Heart right ventricle (tissue), 16 donors: ENCODE measurements at regions not wholly inside any gene's neighbourhood (a gene's known extent, or its start where the extent isn't known, plus 50 kb on each side); places are given as distances from the start of the nearest gene placed in this dataset.

Source experiments
- ATAC-seq, 8 donors: fragments of 200-7000 bp; cut with Tn5 transposase; one replicate each; pipeline ENCODE4 v1.9.1; 2020; ENCODE audit warnings: mild to moderate bottlenecking in 8 of 8, moderate library complexity in 8 of 8, moderate number of reproducible peaks in 1 of 8
- DNase-seq, 2 donors: peaks; one replicate each; pipeline ENCODE4 v3.0.0-alpha.2; 2020
- H3K27ac ChIP-seq, 10 donors: fragments of 200-600 bp; sonication (generic) in 2 of 10; one replicate each; pipeline versions ENCODE4 v1.5.0 to v1.8.0; 2020 to 2022; ENCODE audit warnings: mild to moderate bottlenecking in 3 of 10
- H3K27me3 ChIP-seq, 7 donors: fragments of 200-600 bp; one replicate each; pipeline ENCODE4 v1.8.0; 2021 to 2022; ENCODE audit warnings: mild to moderate bottlenecking in 2 of 7
- H3K36me3 ChIP-seq, 9 donors: fragments of 200-600 bp; sonication (generic) in 1 of 9; one replicate each; pipeline versions ENCODE4 v1.5.0 to v1.8.0; 2020 to 2022; ENCODE audit warnings: mild to moderate bottlenecking in 2 of 9
- H3K4me1 ChIP-seq, 9 donors: fragments of 200-600 bp; sonication (generic) in 1 of 9; one replicate each; pipeline versions ENCODE4 v1.5.0 to v1.8.0; 2020 to 2022; ENCODE audit warnings: mild to moderate bottlenecking in 4 of 9
- H3K4me3 ChIP-seq, 10 donors: fragments of 200-600 bp; sonication (generic) in 2 of 10; one replicate each; pipeline versions ENCODE4 v1.5.0 to v1.8.0; 2020 to 2022; ENCODE audit warnings: mild to moderate bottlenecking in 7 of 10, moderate library complexity in 2 of 10
- H3K9me3 ChIP-seq, 11 donors: fragments of 200-600 bp in 10 of 11; sonication (generic) in 2 of 11; one replicate each; pipeline versions ENCODE4 v1.5.0 to v1.8.0; 2013 to 2022; ENCODE audit warnings: mild to moderate bottlenecking in 2 of 11, control low read depth in 1 of 11, moderate library complexity in 1 of 11
- WGBS, 2 donors: extraction: QIAGEN DNeasy Blood & Tissue Kit; methylation state at CpG; one replicate each; pipeline ENCODE4 v1.1.7; 2013; ENCODE audit warnings: inconsistent platforms in 1 of 2; 5-methylcytosine and 5-hydroxymethylcytosine counted together
- intact Hi-C, 10 donors: fragments of 100-400 bp; cut with DNase I; formaldehyde crosslinking; loops; one replicate each; pipeline versions ENCODE4 v1.11.1 to v1.14.2; 2022
- TF ChIP-seq, protein P1 (sequence below), 9 donors: fragments of 200-600 bp; sonication (generic) in 2 of 9; IDR thresholded peaks; one replicate each; pipeline versions ENCODE4 v1.5.0 to v1.8.0; 2021 to 2022; ENCODE audit warnings: antibody characterized with exemption in 9 of 9, mild to moderate bottlenecking in 5 of 9, moderate library complexity in 1 of 9
- donor health status: Arrhythmogenic right ventricular cardiomyopathy.
- donor health status: ischemic (EF 13 %, LVEDD 7.1; RV severe dilation, severe dysfunction).
- donor health status: healthy with polysubstance abuse.
- donor health status: DM: no; HTN: yes; CAD: no.
- donor health status: DM: no; HTN: no; CAD: no.
- donor health status: ischemic (EF 25% LVEDD 6.9; RV normal size, moderate dysfunction).
- donor health status: ischemic (EF 25% LVEDD 5.7; RV mildly dilated, moderate dysfunction).
- donor health status: healthy.
- donor health status: DM: yes; HTN: yes; CAD: no.
- donor health status: Ischemic cardiomyopathy.
- donor health status: ischemic (EF 35%, LVEDD 5.7; RV mildly dilated, moderate dysfunction).
- donor health status: nonischemic (EF 11% LVEDD 7.7; RV severe dilation, severe dysfunction).
- donor health status: DM: yes; HTN: yes; CAD: no.
- donor health status: PGD.
- donor health status: ischemic (EF 29% LVEDD 5.4; RV normal size, mild dysfunction).
- donor health status: nonischemic (EF 23%, LVEDD 6.1; RV moderate dilation, normal function).

DNA sequence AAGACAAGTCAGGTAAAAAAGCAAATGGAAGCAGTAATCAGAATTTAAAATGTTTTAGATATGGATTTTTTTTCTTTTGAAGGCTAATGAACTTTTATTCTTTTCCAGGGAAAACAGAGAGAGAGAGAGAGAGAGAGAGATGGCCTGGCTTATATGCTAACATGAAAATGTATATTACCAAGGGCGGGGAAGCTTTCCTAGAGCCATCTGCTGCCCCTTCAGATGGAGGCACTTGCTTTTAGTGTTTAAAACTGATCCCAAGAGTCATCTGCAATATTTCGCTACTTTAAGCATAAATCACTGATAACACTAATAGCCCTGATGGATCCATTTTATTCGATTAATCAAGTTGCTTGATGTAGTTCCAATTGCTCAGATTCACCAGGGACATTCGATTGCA, 186.1 kb upstream of the ADAMTS16 start:
- no peak overlapping the region for H3K4me3 ChIP-seq
- no peaks in the 10 kb centered on the region for H3K9me3 ChIP-seq
- DNase-seq = no peak
- no peak overlapping the region for H3K27ac ChIP-seq
- TF ChIP-seq, protein P1, sequence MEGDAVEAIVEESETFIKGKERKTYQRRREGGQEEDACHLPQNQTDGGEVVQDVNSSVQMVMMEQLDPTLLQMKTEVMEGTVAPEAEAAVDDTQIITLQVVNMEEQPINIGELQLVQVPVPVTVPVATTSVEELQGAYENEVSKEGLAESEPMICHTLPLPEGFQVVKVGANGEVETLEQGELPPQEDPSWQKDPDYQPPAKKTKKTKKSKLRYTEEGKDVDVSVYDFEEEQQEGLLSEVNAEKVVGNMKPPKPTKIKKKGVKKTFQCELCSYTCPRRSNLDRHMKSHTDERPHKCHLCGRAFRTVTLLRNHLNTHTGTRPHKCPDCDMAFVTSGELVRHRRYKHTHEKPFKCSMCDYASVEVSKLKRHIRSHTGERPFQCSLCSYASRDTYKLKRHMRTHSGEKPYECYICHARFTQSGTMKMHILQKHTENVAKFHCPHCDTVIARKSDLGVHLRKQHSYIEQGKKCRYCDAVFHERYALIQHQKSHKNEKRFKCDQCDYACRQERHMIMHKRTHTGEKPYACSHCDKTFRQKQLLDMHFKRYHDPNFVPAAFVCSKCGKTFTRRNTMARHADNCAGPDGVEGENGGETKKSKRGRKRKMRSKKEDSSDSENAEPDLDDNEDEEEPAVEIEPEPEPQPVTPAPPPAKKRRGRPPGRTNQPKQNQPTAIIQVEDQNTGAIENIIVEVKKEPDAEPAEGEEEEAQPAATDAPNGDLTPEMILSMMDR (IDR thresholded peaks at IDR 0.05) = no peak
- no peak for ATAC-seq
- no peaks in the 10 kb centered on the region for H3K4me1 ChIP-seq
- no peaks in the 10 kb centered on the region for H3K36me3 ChIP-seq
- 78 to 82% methylated on average over 4 of the region's 4 CpGs for WGBS, 2 donors
- intact Hi-C loops = no loop called here
- peaks cover 0 to 13% (median 0%) of the 10 kb centered on the region in 7 donors for H3K27me3 ChIP-seq

DNA sequence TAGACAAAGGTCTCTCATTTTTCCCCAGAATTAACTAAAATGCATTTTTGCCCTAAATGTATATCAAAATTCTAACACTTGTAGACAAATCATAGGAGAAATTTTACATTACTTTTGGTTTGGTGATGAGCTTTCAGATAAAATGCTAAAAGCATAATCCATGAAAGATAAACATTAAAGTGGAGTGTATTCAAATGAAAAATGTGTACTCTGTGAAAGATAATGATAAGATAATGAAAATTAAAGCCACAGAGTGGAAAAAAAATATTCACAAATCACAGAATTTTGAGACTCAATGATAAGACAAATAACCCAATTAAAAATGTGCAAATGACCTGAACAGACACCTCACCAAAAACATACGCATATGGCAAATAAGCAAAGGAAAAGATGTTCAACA, 176.9 kb upstream of the ADAMTS16 start:
- DNase-seq = no peak
- Histone ChIP-seq H3K36me3 (no peaks in the 10 kb centered on the region), H3K4me1 (no peaks in the 10 kb centered on the region), H3K4me3 (no peak overlapping the region), H3K9me3 (peaks cover 0 to 2% (median 0%) of the 10 kb centered on the region in 11 donors), H3K27ac (no peak overlapping the region), H3K27me3 (no peaks in the 10 kb centered on the region)
- intact Hi-C loops = no loop called here
- TF ChIP-seq, protein P1 (IDR thresholded peaks at IDR 0.05) = no peak
- WGBS, 2 donors = 88 to 90% methylated on average over 1 of the region's 1 CpG
- ATAC-seq = no peak

DNA sequence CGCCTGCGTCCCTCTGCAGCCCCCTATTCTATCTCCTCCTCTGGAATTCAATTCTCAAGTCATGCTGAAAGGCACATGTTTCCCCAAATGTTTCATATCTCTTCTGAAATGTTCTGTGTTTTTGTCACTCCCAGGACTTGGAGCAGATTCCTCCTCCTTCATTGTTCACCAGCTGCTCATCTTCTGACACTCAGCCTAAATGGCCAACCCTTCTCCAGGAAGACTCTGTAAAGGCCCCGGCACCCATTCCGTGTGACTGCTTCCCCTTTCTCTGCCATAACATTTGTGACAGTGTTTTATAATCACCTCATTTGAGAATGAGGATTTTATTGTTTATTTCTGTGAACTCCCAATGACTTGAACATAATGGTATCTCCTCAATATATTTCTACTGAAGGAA, 170.8 kb upstream of the ADAMTS16 start:
- TF ChIP-seq, protein P1 (IDR thresholded peaks at IDR 0.05) = no peak
- no peaks in the 10 kb centered on the region for H3K36me3 ChIP-seq
- no peaks in the 10 kb centered on the region for H3K4me1 ChIP-seq
- no peak overlapping the region for H3K27ac ChIP-seq
- peaks cover 0 to 2% (median 0%) of the 10 kb centered on the region in 11 donors for H3K9me3 ChIP-seq
- intact Hi-C loops = no loop called here
- H3K4me3 ChIP-seq = no peak overlapping the region
- ATAC-seq = no peak
- WGBS, 2 donors = 72 to 78% methylated on average over 4 of the region's 4 CpGs
- H3K27me3 ChIP-seq = no peaks in the 10 kb centered on the region
- no peak for DNase-seq

DNA sequence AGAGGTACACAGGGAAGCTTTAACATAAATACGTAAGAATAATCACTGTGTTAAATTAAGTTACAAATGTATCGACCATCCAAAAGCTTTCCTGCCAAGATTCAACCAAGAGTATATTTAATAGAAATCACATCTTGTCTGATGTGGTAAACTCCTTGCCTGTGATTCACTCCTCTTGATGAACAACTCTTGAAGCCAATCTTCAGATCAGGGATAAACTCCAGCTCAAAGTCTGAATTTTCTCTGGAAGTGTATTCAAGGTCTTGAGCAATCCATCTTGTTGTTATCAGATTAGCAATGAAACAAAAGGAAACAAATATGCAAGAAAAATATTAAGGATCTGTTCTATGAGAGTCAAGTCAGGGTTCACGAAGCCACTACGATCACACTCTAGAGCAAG, 170.0 kb upstream of the ADAMTS16 start:
- WGBS, 2 donors = 86 to 88% methylated on average over 4 of the region's 4 CpGs
- Histone ChIP-seq H3K27me3 (no peaks in the 10 kb centered on the region), H3K27ac (no peak overlapping the region), H3K4me1 (no peaks in the 10 kb centered on the region), H3K36me3 (no peaks in the 10 kb centered on the region), H3K9me3 (peaks cover 0 to 2% (median 0%) of the 10 kb centered on the region in 11 donors), H3K4me3 (no peak overlapping the region)
- TF ChIP-seq, protein P1 (IDR thresholded peaks at IDR 0.05) = no peak
- intact Hi-C loops = no loop called here
- ATAC-seq = no peak
- no peak for DNase-seq

DNA sequence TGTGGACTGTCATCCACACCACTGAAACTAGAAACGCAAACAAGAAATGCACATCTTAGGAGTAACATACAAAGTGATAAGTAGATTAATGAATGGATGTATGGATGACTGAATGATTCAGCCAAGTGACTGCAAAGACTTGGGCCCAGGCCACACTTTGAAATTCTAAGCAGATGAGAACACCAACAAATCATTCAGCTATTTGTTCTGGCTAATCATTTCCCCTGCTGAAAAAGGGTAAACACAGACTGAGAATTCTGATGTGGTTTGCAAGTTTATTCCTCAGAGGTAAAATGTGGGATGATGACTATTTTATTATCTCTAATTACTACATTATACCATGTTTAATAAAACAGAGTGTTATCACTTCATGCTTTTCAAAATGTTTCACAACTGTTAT, 163.2 kb upstream of the ADAMTS16 start:
- Histone ChIP-seq H3K9me3 (no peaks in the 10 kb centered on the region), H3K4me1 (no peaks in the 10 kb centered on the region), H3K4me3 (no peak overlapping the region), H3K27me3 (no peaks in the 10 kb centered on the region), H3K27ac (no peak overlapping the region), H3K36me3 (no peaks in the 10 kb centered on the region)
- TF ChIP-seq, protein P1 (IDR thresholded peaks at IDR 0.05) = no peak
- ATAC-seq = no peak
- intact Hi-C loops = no loop called here
- WGBS, 2 donors = 61 to 72% methylated on average over 1 of the region's 1 CpG
- no peak for DNase-seq
